Activated CD4-positive, alpha-beta T cell treated with anti-CD3 and anti-CD28 coated beads, Interleukin-2, amount 50 U/mL, for 24 hours (primary cell): ENCODE measurements at regions not wholly inside any gene's neighbourhood (a gene's known extent, or its start where the extent isn't known, plus 50 kb on each side); places are given as distances from the start of the nearest gene placed in this dataset.

ENCODE experiments used
- DNase-seq, 2 donors: peaks; one replicate each; pipeline ENCODE4 v3.0.0-alpha.2; 2020; ENCODE audit warnings: low read depth in 1 of 2, low spot score in 1 of 2

GRCh38 chr10:4046712-4047354 is 261.8 kb upstream of the KLF6 start:
- DNase-seq: no peak

GRCh38 chr10:4046030-4046429 is 261.0 kb upstream of the KLF6 start:
- DNase-seq: no peak

- DNase-seq: no peak
These were observed 259.1 kb upstream of the KLF6 start for GRCh38 chr10:4043897-4044665.

- no peak for DNase-seq
These were observed 256.6 kb upstream of the KLF6 start for GRCh38 chr10:4041635-4042034.

- DNase-seq: no peak
These were observed 253.0 kb upstream of the KLF6 start for GRCh38 chr10:4038000-4038399.

- no peak for DNase-seq
These were observed 250.6 kb upstream of the KLF6 start for GRCh38 chr10:4035599-4035945.

- no peak for DNase-seq
These were observed 250.0 kb upstream of the KLF6 start for GRCh38 chr10:4034907-4035598.

GRCh38 chr10:4033341-4033896 is 248.4 kb upstream of the KLF6 start:
- no peak for DNase-seq

GRCh38 chr10:4029866-4030265 is 244.9 kb upstream of the KLF6 start:
- DNase-seq: no peak

GRCh38 chr10:4028854-4029583 is 244.0 kb upstream of the KLF6 start:
- DNase-seq: no peak

GRCh38 chr10:4028027-4028471 is 243.0 kb upstream of the KLF6 start:
- DNase-seq: no peak

GRCh38 chr10:4025339-4025738 is 240.3 kb upstream of the KLF6 start:
- no peak for DNase-seq

GRCh38 chr10:4024516-4025245 is 239.7 kb upstream of the KLF6 start:
- DNase-seq: no peak

GRCh38 chr10:4024027-4024426 is 239.0 kb upstream of the KLF6 start:
- no peak for DNase-seq

- DNase-seq: no peak
These were observed 237.5 kb upstream of the KLF6 start for GRCh38 chr10:4022473-4022872.

- no peak for DNase-seq
These were observed 235.6 kb upstream of the KLF6 start for GRCh38 chr10:4020631-4021030.

- DNase-seq: no peak
These were observed 233.1 kb upstream of the KLF6 start for GRCh38 chr10:4018054-4018511.

GRCh38 chr10:4017336-4017735 is 232.3 kb upstream of the KLF6 start:
- no peak for DNase-seq

GRCh38 chr10:4016214-4016740 is 231.3 kb upstream of the KLF6 start:
- no peak for DNase-seq

GRCh38 chr10:4013651-4014121 is 228.7 kb upstream of the KLF6 start:
- no peak for DNase-seq
